OCI-LY3 (cell line): ENCODE measurements at regions not wholly inside any gene's neighbourhood (a gene's known extent, or its start where the extent isn't known, plus 50 kb on each side); places are given as distances from the start of the nearest gene placed in this dataset.

Source experiments
- CTCF ChIP-seq: fragments of 200-600, 300-600 bp; sonication (generic); IDR thresholded peaks from 2 replicates; pipeline ENCODE4 v1.5.1; 2014; ENCODE audit warnings: antibody characterized with exemption, low read length, low read depth
- EZH2phosphoT487 ChIP-seq: fragments of 200-600 bp; shearing (Covaris generic); IDR thresholded peaks from 2 replicates; pipeline ENCODE4 v1.6.1; 2018; ENCODE audit warnings: antibody characterized with exemption, mixed run types, low read depth

- TF ChIP-seq CTCF (no peak), EZH2phosphoT487 (no peak)
Measured at GRCh38 chr1:5559078-5559477, 433.1 kb downstream of the NPHP4 start.
